ENCODE measurements at regions not wholly inside any gene's neighbourhood (a gene's known extent, or its start where the extent isn't known, plus 50 kb on each side); places are given as distances from the start of the nearest gene placed in this dataset.

DNA sequence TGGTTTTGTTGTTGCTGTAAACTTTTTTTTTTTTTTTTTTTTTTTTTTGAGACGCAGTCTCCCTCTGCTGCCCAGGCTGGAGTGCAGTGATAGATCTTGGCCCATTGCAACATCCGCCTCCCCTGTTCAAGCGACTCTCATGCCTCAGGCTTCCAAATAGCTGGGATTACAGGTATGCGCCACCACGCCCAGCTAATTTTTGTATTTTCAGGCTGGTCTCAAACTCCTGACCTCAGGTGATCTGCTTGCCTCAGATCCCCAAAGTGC lies 78.9 kb upstream of the SLC45A1 start:
- Histone ChIP-seq H2AFZ (ENCODE audit: low read depth, low read length) (no peak overlapping the region), H3K4me2 (ENCODE audit: low read length) (no peak overlapping the region), H3K9me3 (ENCODE audit: low read length) (no peaks in the 10 kb centered on the region), H3K36me3 (ENCODE audit: insufficient read depth, low read length) (no peaks in the 10 kb centered on the region), H3K79me2 (replicated peaks; ENCODE audit: insufficient read depth, low read length) (no peaks in the 10 kb centered on the region), H3K4me3 (ENCODE audit: low read length) (no peak overlapping the region), H3K27me3 (ENCODE audit: insufficient read depth, low read depth, low read length) (no peaks in the 10 kb centered on the region), H3K9ac (ENCODE audit: low read length) (no peak overlapping the region), H3F3A (ENCODE audit: insufficient read depth, low read length, poor library complexity, severe bottlenecking) (no peaks in the 10 kb centered on the region), H3K9me2 (ENCODE audit: insufficient read depth, low read length) (no peaks in the 10 kb centered on the region), H3K27ac (ENCODE audit: low read length) (no peak overlapping the region), H4K20me1 (ENCODE audit: insufficient read depth) (no peaks in the 10 kb centered on the region)
- TF ChIP-seq MXI1 (conservative IDR thresholded peaks at IDR 0.05; ENCODE audit: poor library complexity, severe bottlenecking) (no peak), EZH2 (IDR thresholded peaks at IDR 0.05; ENCODE audit: borderline replicate concordance, insufficient read depth, low read length, poor library complexity, severe bottlenecking) (no peak), TAF1 (IDR thresholded peaks at IDR 0.05; ENCODE audit: low read depth) (no peak), RAD21 (conservative IDR thresholded peaks at IDR 0.05) (no peak), EP300 (conservative IDR thresholded peaks at IDR 0.05; ENCODE audit: poor library complexity, severe bottlenecking) (no peak), SMC3 (conservative IDR thresholded peaks at IDR 0.05; ENCODE audit: poor library complexity) (no peak), POLR2AphosphoS5 (IDR thresholded peaks at IDR 0.05) (no peak)
- TF ChIP-seq, protein P1, sequence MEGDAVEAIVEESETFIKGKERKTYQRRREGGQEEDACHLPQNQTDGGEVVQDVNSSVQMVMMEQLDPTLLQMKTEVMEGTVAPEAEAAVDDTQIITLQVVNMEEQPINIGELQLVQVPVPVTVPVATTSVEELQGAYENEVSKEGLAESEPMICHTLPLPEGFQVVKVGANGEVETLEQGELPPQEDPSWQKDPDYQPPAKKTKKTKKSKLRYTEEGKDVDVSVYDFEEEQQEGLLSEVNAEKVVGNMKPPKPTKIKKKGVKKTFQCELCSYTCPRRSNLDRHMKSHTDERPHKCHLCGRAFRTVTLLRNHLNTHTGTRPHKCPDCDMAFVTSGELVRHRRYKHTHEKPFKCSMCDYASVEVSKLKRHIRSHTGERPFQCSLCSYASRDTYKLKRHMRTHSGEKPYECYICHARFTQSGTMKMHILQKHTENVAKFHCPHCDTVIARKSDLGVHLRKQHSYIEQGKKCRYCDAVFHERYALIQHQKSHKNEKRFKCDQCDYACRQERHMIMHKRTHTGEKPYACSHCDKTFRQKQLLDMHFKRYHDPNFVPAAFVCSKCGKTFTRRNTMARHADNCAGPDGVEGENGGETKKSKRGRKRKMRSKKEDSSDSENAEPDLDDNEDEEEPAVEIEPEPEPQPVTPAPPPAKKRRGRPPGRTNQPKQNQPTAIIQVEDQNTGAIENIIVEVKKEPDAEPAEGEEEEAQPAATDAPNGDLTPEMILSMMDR (IDR thresholded peaks at IDR 0.05; ENCODE audit: poor library complexity, severe bottlenecking): no peak
- TF ChIP-seq, protein P2, sequence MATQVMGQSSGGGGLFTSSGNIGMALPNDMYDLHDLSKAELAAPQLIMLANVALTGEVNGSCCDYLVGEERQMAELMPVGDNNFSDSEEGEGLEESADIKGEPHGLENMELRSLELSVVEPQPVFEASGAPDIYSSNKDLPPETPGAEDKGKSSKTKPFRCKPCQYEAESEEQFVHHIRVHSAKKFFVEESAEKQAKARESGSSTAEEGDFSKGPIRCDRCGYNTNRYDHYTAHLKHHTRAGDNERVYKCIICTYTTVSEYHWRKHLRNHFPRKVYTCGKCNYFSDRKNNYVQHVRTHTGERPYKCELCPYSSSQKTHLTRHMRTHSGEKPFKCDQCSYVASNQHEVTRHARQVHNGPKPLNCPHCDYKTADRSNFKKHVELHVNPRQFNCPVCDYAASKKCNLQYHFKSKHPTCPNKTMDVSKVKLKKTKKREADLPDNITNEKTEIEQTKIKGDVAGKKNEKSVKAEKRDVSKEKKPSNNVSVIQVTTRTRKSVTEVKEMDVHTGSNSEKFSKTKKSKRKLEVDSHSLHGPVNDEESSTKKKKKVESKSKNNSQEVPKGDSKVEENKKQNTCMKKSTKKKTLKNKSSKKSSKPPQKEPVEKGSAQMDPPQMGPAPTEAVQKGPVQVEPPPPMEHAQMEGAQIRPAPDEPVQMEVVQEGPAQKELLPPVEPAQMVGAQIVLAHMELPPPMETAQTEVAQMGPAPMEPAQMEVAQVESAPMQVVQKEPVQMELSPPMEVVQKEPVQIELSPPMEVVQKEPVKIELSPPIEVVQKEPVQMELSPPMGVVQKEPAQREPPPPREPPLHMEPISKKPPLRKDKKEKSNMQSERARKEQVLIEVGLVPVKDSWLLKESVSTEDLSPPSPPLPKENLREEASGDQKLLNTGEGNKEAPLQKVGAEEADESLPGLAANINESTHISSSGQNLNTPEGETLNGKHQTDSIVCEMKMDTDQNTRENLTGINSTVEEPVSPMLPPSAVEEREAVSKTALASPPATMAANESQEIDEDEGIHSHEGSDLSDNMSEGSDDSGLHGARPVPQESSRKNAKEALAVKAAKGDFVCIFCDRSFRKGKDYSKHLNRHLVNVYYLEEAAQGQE (IDR thresholded peaks at IDR 0.05; ENCODE audit: borderline replicate concordance): no peak

DNA sequence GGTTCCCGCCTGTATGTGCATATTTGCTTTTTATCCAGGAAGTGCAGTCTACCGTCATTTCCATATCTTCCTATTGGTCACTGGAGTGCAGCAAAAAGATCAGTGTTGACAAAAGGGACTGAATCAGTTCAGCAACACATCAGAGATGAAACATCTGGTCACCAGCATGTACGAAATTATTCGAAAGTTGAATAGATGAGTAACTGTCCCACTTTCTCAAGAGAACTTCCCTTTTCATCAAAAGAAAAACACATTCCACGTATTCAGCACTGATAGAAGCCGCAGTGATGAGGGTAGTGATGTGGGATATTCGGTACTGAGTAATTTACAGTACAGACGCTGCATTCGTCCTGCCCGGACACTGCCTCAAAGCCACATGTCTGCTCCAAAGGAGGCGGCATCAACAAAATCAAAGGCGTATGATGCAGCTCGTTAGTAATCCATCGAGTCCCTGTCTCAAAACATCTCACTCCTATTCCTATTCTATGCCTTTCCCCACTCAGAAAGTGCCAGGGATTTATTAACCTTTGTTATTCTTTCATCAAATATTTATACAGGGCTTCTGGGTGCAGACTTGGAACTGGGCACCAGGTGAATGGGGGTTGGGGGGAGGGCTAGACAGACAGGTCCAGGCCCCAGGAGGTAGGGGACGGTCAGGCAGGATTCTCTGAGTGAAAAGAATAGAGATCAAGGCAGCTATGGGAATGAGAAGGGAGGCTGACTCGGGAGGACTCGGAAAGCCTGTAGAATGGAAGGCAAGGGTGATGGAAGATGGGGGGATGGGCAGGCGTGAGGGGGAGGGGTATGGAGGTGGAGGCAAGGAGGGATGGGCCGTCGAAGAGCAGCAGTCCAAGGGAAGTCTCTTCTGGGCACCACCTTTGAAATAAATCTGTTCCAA lies 79.5 kb upstream of the SLC45A1 start:
- no peak overlapping the region for H3K4me2 ChIP-seq (ENCODE audit: low read length)
- no peak overlapping the region for H3K4me3 ChIP-seq (ENCODE audit: low read length)
- H3K9ac ChIP-seq (ENCODE audit: low read length): no peak overlapping the region
- no peaks in the 10 kb centered on the region for H3K36me3 ChIP-seq (ENCODE audit: insufficient read depth, low read length)
- H2AFZ ChIP-seq (ENCODE audit: low read depth, low read length): no peak overlapping the region
- TF ChIP-seq MXI1 (conservative IDR thresholded peaks at IDR 0.05; ENCODE audit: poor library complexity, severe bottlenecking) (no peak), EP300 (conservative IDR thresholded peaks at IDR 0.05; ENCODE audit: poor library complexity, severe bottlenecking) (no peak), TAF1 (IDR thresholded peaks at IDR 0.05; ENCODE audit: low read depth) (no peak), SMC3 (conservative IDR thresholded peaks at IDR 0.05; ENCODE audit: poor library complexity) (no peak), RAD21 (conservative IDR thresholded peaks at IDR 0.05) (no peak), EZH2 (IDR thresholded peaks at IDR 0.05; ENCODE audit: borderline replicate concordance, insufficient read depth, low read length, poor library complexity, severe bottlenecking) (no peak), POLR2AphosphoS5 (IDR thresholded peaks at IDR 0.05) (no peak)
- TF ChIP-seq, protein P1 (IDR thresholded peaks at IDR 0.05; ENCODE audit: poor library complexity, severe bottlenecking): no peak
- TF ChIP-seq, protein P2 (IDR thresholded peaks at IDR 0.05; ENCODE audit: borderline replicate concordance): no peak
- H3K27ac ChIP-seq (ENCODE audit: low read length): no peak overlapping the region
- no peaks in the 10 kb centered on the region for H3K27me3 ChIP-seq (ENCODE audit: insufficient read depth, low read depth, low read length)
- H3K9me2 ChIP-seq (ENCODE audit: insufficient read depth, low read length): no peaks in the 10 kb centered on the region
- no peaks in the 10 kb centered on the region for H3K79me2 ChIP-seq (replicated peaks; ENCODE audit: insufficient read depth, low read length)
- no peaks in the 10 kb centered on the region for H3K9me3 ChIP-seq (ENCODE audit: low read length)
- H3F3A ChIP-seq (ENCODE audit: insufficient read depth, low read length, poor library complexity, severe bottlenecking): no peaks in the 10 kb centered on the region
- no peaks in the 10 kb centered on the region for H4K20me1 ChIP-seq (ENCODE audit: insufficient read depth)
